ENCODE measurements at regions not wholly inside any gene's neighbourhood (a gene's known extent, or its start where the extent isn't known, plus 50 kb on each side); places are given as distances from the start of the nearest gene placed in this dataset.

GRCh38 chr15:27702581-27702980 is 396.5 kb downstream of the OCA2 start:
- DNase-seq (ENCODE audit: low read depth in 2 of 3, low spot score in 2 of 3) = no peak

DNA sequence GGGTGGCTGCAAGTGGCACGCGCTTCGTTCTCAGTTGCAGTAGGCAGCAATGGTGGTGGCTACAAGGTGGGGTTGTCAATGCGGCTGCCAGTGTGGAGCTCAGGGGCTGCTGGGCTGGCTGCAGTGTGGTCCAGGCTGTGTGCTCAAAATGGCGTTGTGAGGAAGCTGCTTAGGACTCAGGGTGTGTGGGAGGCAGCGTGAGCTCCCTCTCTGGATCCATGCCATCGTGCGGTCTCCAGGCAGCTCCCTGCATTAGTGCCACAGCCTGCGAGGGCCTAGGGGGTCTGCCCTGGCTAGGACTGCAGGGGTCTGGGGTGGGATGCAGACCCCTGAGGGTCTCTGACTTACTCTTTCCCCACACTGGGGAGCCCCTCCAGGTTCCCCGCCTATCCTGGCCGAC is 397.2 kb downstream of the OCA2 start:
- no peak for DNase-seq (ENCODE audit: low read depth in 2 of 3, low spot score in 2 of 3)

- no peak for DNase-seq (ENCODE audit: low read depth in 2 of 3, low spot score in 2 of 3)
These were observed 398.1 kb downstream of the OCA2 start for GRCh38 chr15:27701014-27701413.

GRCh38 chr15:27699699-27700098 is 399.4 kb downstream of the OCA2 start:
- DNase-seq (ENCODE audit: low read depth in 2 of 3, low spot score in 2 of 3) = no peak

DNA sequence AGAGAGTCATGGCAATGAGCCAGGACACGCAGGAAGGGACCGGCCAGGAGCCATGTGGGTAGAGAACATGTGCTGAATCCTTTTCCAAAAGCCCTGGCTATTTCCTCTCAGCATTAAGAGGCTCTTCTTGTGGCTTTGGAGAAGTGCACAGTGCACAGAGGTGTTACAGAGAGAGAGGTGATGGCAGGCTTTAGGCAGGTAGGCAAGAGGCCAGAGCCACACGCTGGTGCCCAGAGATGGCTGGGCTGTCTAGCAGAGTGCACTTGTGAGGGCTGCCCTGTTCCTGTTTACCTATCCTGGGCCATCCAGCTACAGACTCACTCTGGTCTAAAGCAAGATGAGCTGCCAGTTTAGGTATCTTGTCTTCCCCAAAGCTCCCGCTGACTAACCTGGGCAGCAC is 402.6 kb downstream of the OCA2 start:
- DNase-seq (ENCODE audit: low read depth in 2 of 3, low spot score in 2 of 3) = no peak

DNA sequence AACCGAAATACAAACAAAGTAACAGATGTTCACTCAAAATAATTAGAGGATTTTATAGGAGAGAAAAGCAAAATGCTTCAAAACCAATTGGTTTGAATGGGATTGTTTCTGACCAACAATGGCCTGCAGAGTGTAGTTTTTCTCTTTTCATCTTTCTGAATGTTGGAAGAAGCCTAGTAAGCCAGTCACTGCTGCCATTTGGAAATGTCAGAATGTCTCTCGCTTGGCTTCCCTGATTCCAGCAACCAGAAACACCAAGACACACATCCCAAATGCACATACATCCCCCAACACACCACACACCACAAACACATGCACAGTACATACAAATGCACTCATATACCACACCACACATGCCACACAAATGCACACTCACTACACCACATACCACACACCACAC is 403.4 kb downstream of the OCA2 start:
- no peak for DNase-seq (ENCODE audit: low read depth in 2 of 3, low spot score in 2 of 3)

DNA sequence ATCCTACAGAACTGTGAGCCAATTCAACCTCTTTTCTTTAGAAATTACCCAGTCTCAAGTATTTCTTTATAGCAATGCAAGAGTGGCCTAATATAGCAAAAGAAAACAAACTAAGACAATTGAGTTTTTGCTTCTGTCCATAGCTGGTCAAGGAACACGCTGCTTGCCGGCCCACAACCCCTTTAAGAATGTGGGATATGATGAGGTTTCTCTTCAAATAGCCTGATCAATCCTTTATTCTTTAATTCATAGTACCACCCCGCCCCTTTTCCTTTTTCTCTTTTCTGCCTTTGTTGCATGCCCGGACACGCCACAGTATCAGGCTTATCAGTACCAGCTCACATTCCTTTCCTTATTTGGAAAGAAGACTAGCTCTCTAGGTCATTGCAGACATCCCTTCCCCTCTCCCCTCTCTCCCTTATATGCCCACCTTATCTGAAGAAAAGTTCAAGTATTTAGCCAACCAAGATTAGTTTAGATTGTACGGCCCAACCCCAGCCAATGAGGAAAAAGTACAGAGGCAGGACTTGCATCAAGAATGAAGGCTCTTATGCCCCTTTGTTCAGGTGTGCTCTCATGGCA is 404.5 kb downstream of the OCA2 start:
- DNase-seq (ENCODE audit: low read depth in 2 of 3, low spot score in 2 of 3) = no peak

- DNase-seq (ENCODE audit: low read depth in 2 of 3, low spot score in 2 of 3) = no peak
These were observed 405.8 kb downstream of the OCA2 start for GRCh38 chr15:27693280-27693679.

- no peak for DNase-seq (ENCODE audit: low read depth in 2 of 3, low spot score in 2 of 3)
These were observed 406.7 kb downstream of the OCA2 start for GRCh38 chr15:27692438-27692837.

GRCh38 chr15:27690290-27690689 is 408.8 kb downstream of the OCA2 start:
- DNase-seq (ENCODE audit: low read depth in 2 of 3, low spot score in 2 of 3) = no peak

DNA sequence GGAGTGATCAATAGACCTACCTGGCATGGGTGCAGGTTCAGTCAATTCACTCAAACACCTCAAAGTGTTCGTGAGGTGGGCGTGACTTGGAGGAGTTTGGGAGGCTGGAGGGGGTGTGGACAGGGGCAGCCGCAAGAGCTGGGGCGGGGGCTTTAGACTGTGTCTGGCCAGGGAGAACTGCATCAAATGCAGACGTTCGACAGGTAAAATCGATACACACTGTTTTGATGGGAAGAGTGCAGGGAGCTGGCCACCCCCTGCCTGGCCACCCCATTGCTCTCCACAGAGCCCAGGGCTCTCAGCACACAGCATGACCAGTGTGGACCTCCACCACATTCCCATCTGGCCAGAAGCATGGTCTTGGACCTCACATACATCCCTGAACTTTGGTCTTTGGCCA is 412.1 kb downstream of the OCA2 start:
- DNase-seq (ENCODE audit: low read depth in 2 of 3, low spot score in 2 of 3) = no peak

- no peak for DNase-seq (ENCODE audit: low read depth in 2 of 3, low spot score in 2 of 3)
These were observed 412.7 kb downstream of the OCA2 start for GRCh38 chr15:27686369-27686768.

- no peak for DNase-seq (ENCODE audit: low read depth in 2 of 3, low spot score in 2 of 3)
These were observed 413.5 kb downstream of the OCA2 start for GRCh38 chr15:27685644-27686043.

GRCh38 chr15:27683121-27683520 is 416.0 kb downstream of the OCA2 start:
- DNase-seq (ENCODE audit: low read depth in 2 of 3, low spot score in 2 of 3) = no peak

- DNase-seq (ENCODE audit: low read depth in 2 of 3, low spot score in 2 of 3) = peak in 2 of 3 experiments; percentile 3 to 16
These were observed 418.1 kb downstream of the OCA2 start for GRCh38 chr15:27681038-27681437.

GRCh38 chr15:27679731-27680471 is 419.2 kb downstream of the OCA2 start:
- no peak for DNase-seq (ENCODE audit: low read depth in 2 of 3, low spot score in 2 of 3)

DNA sequence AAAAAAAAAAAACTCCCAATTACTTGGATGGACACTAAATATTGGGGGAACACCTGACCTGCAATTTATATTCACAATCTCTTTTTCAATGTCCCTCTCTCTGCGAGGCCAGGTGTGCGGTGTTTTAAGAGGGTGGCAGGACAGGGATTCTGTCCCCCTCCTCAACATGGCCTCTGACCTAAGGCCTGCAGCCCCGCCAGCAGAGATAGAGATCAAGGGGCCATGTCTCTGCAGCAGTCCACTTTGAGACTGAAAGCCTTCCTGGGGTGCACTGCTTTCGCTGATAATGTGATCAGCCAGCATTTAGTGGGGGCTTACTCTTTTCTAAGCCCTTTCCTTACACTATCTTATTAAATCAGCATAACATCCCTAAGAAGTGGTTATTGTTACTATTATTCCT is 419.9 kb downstream of the OCA2 start:
- DNase-seq (ENCODE audit: low read depth in 2 of 3, low spot score in 2 of 3) = no peak

- no peak for DNase-seq (ENCODE audit: low read depth in 2 of 3, low spot score in 2 of 3)
These were observed 421.2 kb downstream of the OCA2 start for GRCh38 chr15:27677951-27678350.

DNA sequence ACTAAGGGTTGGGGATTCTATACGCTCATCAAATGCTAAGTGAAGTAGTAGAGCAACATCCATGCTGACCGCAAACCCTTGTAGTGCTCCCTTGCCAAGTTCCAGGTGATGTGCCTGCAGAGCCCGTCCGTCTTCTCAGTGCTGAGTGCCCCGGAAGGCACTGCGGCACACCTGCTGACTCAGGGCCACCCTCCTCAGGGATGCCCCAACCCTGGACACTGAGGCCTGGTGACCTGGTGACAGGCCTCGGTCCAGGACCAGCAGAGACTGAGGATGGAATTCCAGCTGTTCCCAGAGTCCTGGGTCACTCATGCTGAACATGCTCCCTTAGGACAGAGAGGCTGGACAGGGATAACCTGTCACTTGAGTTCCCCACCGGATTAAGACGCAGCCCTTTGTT is 422.5 kb downstream of the OCA2 start:
- DNase-seq (ENCODE audit: low read depth in 2 of 3, low spot score in 2 of 3) = no peak

DNA sequence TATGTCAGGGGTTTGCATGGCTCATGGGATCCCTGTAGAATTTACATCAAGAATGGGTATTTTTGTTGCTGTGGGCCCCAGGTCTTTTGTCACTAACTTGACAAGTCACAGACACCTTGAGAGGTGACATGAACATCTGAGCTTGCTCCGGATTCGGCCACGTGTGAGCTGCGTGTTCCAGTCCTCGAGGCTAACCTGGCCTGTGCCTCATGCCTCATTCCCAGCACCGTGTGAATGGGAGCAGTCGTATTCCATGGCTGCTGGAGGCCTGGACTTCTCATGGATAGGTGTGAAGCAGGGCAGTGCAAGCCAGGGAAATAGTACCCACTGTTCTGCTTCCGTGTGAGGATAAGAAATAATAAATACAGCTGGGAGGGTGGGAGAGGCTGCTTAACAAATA is 423.5 kb downstream of the OCA2 start:
- no peak for DNase-seq (ENCODE audit: low read depth in 2 of 3, low spot score in 2 of 3)

DNA sequence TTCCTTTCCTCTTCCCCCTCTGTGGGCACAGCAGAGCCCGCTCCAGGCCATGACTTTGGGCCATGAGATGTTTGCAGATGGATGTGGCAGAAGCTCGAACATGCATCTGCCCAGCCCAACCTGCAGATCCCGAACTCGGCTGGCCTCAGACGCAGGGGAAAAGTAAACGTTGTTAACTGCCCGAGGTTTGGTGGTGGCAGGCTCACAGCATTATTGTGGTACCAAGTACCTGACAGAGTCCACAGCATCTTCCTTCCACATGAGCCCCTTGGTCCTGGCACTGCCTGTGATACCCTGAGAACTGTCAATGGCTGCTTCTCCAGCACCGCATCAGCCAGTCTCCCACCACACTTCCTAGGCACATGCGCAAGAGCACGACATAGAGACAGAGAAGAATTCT is 424.3 kb downstream of the OCA2 start:
- DNase-seq (ENCODE audit: low read depth in 2 of 3, low spot score in 2 of 3) = no peak

GRCh38 chr15:27673766-27674445 is 425.2 kb downstream of the OCA2 start:
- no peak for DNase-seq (ENCODE audit: low read depth in 2 of 3, low spot score in 2 of 3)

GRCh38 chr15:27672537-27672936 is 426.6 kb downstream of the OCA2 start:
- DNase-seq (ENCODE audit: low read depth in 2 of 3, low spot score in 2 of 3) = no peak
